HEK293 (cell line): ENCODE measurements at regions not wholly inside any gene's neighbourhood (a gene's known extent, or its start where the extent isn't known, plus 50 kb on each side); places are given as distances from the start of the nearest gene placed in this dataset.

Source experiments
- KLF8 ChIP-seq: fragments of 450-650 bp; formaldehyde crosslinking; IDR thresholded peaks from 2 replicates; pipeline ENCODE4 v1.5.1; 2016; ENCODE audit warnings: missing biosample characterization, missing genetic modification characterization
- ZBTB7A ChIP-seq: fragments of 450-650 bp; formaldehyde crosslinking; IDR thresholded peaks from 2 replicates; pipeline ENCODE4 v1.5.1; 2016; ENCODE audit warnings: low read depth, missing biosample characterization, missing genetic modification characterization
- ZNF19 ChIP-seq: fragments of 450-650 bp; formaldehyde crosslinking; IDR thresholded peaks from 2 replicates; pipeline ENCODE4; 2016; ENCODE audit warnings: missing biosample characterization, missing genetic modification characterization, low read depth
- ZNF280D ChIP-seq: fragments of 450-650 bp; formaldehyde crosslinking; IDR thresholded peaks from 2 replicates; pipeline ENCODE4 v1.5.1; 2016; ENCODE audit warnings: missing biosample characterization, missing genetic modification characterization
- ZNF302 ChIP-seq: fragments of 450-650 bp; formaldehyde crosslinking; IDR thresholded peaks from 2 replicates; pipeline ENCODE4 v1.5.1; 2016; ENCODE audit warnings: missing biosample characterization, missing genetic modification characterization, low read depth
- ZNF670 ChIP-seq: fragments of 450-650 bp; formaldehyde crosslinking; IDR thresholded peaks from 2 replicates; pipeline ENCODE4 v1.5.1; 2016; ENCODE audit warnings: missing biosample characterization, missing genetic modification characterization, low read depth
- ZNF785 ChIP-seq: fragments of 450-650 bp; formaldehyde crosslinking; IDR thresholded peaks from 2 replicates; pipeline ENCODE4 v1.5.1; 2016; ENCODE audit warnings: missing biosample characterization, missing genetic modification characterization
- ZSCAN4 ChIP-seq: fragments of 450-650 bp; formaldehyde crosslinking; IDR thresholded peaks from 2 replicates; pipeline ENCODE4 v1.5.1; 2017; ENCODE audit warnings: missing biosample characterization, missing genetic modification characterization
- ZSCAN5A ChIP-seq: fragments of 450-650 bp; formaldehyde crosslinking; IDR thresholded peaks from 2 replicates; pipeline ENCODE4 v1.5.1; 2016; ENCODE audit warnings: missing biosample characterization, missing genetic modification characterization
- TF ChIP-seq, protein P1 (sequence below): fragments of 450-650 bp; formaldehyde crosslinking; IDR thresholded peaks from 2 replicates; pipeline ENCODE4 v1.5.1; 2016; ENCODE audit warnings: missing biosample characterization, missing genetic modification characterization
- TF ChIP-seq, protein P2 (sequence below): fragments of 450-650 bp; formaldehyde crosslinking; IDR thresholded peaks from 2 replicates; pipeline ENCODE4 v1.5.1; 2016; ENCODE audit warnings: missing biosample characterization, missing genetic modification characterization

GRCh38 chr15:47602121-47602520, 115.2 kb upstream of the SEMA6D start:
- TF ChIP-seq, protein P1, sequence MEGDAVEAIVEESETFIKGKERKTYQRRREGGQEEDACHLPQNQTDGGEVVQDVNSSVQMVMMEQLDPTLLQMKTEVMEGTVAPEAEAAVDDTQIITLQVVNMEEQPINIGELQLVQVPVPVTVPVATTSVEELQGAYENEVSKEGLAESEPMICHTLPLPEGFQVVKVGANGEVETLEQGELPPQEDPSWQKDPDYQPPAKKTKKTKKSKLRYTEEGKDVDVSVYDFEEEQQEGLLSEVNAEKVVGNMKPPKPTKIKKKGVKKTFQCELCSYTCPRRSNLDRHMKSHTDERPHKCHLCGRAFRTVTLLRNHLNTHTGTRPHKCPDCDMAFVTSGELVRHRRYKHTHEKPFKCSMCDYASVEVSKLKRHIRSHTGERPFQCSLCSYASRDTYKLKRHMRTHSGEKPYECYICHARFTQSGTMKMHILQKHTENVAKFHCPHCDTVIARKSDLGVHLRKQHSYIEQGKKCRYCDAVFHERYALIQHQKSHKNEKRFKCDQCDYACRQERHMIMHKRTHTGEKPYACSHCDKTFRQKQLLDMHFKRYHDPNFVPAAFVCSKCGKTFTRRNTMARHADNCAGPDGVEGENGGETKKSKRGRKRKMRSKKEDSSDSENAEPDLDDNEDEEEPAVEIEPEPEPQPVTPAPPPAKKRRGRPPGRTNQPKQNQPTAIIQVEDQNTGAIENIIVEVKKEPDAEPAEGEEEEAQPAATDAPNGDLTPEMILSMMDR (tag by site-specific recombination) = no peak
- TF ChIP-seq, protein P2, sequence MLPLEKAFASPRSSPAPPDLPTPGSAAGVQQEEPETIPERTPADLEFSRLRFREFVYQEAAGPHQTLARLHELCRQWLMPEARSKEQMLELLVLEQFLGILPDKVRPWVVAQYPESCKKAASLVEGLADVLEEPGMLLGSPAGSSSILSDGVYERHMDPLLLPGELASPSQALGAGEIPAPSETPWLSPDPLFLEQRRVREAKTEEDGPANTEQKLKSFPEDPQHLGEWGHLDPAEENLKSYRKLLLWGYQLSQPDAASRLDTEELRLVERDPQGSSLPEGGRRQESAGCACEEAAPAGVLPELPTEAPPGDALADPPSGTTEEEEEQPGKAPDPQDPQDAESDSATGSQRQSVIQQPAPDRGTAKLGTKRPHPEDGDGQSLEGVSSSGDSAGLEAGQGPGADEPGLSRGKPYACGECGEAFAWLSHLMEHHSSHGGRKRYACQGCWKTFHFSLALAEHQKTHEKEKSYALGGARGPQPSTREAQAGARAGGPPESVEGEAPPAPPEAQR (tag by site-specific recombination) = no peak
- TF ChIP-seq ZNF280D (tag by site-specific recombination) = no peak
- no peak for TF ChIP-seq KLF8 (tag by site-specific recombination)
- TF ChIP-seq ZNF670 (tag by site-specific recombination) = no peak
- TF ChIP-seq ZNF785 (tag by site-specific recombination) = no peak
- TF ChIP-seq ZNF302 = no peak
- no peak for TF ChIP-seq ZNF19 (tag by site-specific recombination)
- TF ChIP-seq ZBTB7A (tag by site-specific recombination) = no peak
- no peak for TF ChIP-seq ZSCAN5A (tag by site-specific recombination)
- TF ChIP-seq ZSCAN4 = no peak
